GM18502 (cell line): ENCODE measurements at regions not wholly inside any gene's neighbourhood (a gene's known extent, or its start where the extent isn't known, plus 50 kb on each side); places are given as distances from the start of the nearest gene placed in this dataset.
"Not testable (repeated sequence)": the region's sequence is repeated elsewhere in the genome, so short reads cannot be mapped to it uniquely, and the experiment has no call there.

Experiments
- ATAC-seq: cut with Tn5 transposase; IDR thresholded peaks from one replicate; pipeline ENCODE4 v1.9.1; 2021; ENCODE audit warnings: mild to moderate bottlenecking; ENCODE audit not compliant: unreplicated experiment, poor library complexity

GRCh38 chr2:16061441-16062217, 121.3 kb downstream of the MYCN start:
- no peak for ATAC-seq

- ATAC-seq: no peak
Measured at GRCh38 chr2:16060936-16061338, 120.6 kb downstream of the MYCN start.

- ATAC-seq: no peak
Measured at GRCh38 chr2:16060125-16060935, 120.0 kb downstream of the MYCN start.

DNA sequence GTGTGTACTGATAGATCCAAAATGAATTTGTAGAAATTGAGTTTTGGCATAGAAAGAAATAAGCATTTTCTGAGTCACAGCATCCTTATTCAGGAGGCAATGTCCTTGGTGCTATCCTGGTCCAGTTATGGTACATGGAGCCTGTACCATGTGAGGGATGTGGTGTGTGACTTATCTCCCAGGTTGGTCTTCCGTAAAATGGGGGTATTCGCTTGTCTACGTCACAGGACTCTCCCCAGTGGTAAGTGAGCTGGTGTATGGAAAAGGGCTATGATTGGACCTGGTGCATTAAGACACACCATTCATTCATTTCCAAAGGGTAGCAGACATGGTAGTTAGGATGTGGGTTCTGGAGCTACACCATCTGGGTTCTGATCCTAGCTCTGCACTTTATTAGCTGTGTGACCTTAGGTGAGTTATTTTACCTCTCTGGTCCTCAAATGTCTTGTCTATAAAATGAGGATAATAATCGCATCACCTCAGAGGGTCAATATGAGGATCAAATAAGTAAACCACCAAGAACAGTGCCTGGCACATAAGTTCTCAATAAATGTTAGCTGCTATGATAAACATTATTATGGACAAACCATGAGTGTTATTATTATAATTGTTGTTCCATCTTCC, 119.2 kb downstream of the MYCN start:
- no peak for ATAC-seq

- ATAC-seq: no peak
Measured at GRCh38 chr2:16058747-16059358, 118.5 kb downstream of the MYCN start.

DNA sequence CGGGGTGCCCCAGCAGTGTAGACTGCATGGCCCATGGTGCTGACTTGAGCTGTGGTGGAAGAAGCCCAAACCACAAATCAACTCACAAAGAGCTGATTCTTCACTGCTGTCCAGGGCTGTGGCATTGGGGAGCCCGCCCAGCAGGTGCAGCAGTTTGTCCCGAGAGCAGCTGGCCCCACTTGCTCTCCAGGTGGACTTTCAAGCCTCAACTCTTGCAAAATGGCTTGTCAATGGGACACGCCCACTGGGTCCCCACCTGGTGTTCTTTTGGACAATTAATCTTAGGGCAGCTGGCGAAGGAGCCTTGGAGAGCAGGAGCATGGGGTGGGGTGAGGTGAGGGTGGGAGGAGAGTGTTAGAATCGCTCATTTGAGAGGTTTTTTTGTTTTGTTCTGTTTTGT, 117.9 kb downstream of the MYCN start:
- no peak for ATAC-seq

DNA sequence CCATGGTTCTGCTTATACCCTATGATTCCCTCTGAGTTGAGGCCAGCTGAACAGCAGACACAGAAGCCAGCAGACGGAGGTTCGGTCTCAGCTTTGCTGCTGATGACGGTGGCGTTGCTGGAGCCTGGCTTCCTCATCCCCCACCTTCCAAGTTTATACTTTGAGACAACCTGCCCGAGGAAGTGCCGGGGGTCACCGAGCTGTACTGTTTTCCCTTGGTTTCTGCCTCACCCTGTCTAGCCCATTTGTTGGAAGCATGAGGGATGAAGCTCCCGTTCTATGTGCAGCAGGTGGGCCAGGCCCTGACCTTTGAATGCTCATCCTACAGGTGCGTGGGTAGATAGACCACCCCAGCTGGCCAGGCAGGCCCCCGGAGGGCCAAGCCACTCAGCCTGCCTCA, 117.3 kb downstream of the MYCN start:
- ATAC-seq: no peak

DNA sequence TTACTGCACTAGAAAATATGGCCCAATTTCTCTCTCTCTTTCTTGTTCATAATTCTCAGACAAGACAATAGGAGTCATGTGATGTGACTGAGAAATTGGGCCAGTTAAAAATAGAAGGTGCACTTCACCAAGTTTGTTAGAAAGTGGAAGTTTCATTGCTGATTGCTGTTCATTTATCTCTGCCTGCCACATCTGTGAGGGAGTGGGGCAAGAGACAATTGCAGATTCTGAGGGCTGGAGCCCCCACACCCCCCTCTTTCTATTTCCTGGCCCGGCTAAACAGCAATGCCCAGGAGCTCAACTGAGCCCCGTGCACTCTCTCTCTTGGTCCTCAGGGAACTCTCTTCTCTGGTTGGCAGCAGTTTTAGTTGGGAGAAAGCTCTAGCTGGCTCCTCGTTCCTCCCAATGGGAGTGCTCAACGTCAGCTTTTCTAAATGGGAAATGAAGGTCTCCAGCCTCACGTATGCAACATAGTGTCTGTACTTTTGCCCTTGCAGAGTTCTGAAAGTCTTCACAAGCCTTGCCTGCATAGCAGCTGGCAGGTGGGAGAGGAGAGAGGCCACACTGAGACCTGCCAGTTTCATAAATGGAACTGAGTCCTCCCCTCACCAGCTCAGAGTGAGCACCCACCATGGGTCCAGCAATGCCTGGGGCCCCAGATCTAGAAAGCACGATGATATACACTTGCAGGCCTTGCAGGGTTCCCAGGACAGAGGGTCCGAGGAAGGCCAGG, 115.7 kb downstream of the MYCN start:
- ATAC-seq: peak; percentile 93

DNA sequence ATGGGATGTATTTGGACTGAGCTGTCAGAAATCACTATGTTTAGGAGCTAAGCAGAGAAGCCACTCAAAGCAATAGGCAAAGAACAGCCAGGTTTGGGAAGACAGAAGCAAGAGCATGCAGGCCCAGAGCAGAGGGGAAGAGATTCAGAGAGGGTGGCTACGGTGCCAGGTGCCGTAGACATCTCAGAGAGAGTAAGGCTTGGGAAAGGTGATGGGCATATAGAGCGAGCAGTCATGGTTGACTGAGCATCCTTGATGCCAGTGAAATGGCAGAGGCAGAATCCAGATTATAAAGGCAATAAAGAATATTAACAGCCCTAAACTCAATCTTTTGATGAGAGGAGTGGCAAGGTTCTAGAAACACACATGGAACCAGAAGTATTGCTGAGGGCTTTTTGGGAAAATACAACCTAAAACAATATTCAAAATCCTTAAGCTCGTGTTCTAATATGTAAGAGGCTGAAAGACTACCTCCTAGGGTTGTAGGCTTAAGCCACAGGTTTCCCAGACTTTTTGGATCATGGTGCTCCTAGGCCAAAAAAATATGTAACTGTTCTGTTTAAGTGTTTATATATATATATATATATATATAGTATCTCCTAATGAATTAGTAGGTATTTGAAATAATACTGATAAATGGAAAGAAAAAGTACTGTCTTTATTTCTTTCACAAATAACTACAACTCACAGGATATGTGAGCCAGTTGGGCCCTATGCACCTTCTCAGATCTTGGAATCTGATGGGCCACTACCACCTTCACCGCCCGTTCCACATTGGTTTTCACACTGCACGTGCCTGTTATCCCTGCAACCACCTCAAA, 113.3 kb downstream of the MYCN start:
- ATAC-seq: no peak

DNA sequence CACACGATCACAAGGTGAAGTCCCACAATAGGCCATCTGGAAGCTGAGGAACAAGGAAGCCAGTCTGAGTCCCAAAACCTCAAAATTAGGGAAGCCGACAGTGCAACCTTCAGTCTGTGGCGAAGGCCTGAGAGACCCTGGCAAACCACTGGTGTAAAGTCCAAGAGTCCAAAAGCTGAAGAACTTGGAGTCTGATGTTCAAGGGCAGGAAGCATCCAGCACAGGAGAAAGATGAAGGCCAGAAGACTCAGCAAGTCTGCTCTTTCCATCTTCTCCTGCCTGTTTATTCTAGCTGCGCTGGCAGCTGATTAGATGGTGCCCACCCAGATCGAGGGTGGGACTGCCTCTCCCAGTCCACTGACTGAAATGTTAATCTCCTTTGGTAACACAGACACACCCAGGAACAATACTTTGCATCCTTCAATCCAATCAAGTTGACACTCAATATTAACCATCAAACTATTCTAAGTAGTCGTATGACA, 112.3 kb downstream of the MYCN start:
- ATAC-seq: not testable (repeated sequence)

DNA sequence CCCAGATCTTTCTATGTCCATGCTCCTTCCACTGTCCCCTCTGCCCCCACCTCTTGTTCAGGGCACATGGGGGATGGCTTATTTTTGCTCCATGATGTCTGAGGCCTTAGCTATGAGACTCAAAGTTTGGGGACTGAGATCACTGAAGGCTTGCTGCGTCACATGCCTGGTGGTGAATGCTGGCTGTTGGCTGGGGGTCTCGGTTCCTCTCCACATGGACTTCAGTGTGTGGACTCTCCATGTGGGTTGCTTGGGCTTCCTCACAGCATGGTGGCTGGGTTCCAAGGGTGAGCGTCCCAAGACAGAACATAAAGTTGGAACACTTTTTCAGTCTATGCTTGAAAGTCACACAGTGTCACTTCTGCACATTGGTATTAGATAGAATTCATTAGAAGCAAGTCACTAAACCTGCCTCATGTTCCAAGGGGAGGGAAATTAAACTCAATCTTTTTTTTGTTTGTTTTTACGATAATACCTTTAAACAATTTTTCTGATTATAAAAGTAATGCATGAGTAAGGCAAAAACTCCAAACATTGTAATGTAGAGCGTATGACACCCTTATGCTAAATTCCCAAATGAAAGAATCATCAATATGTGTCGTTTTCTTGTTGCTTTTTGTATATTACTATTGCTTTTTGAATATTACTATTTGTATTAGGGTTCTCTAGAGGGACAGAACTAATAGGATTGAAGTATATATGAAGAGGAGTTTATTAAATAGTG, 111.7 kb downstream of the MYCN start:
- no peak for ATAC-seq

DNA sequence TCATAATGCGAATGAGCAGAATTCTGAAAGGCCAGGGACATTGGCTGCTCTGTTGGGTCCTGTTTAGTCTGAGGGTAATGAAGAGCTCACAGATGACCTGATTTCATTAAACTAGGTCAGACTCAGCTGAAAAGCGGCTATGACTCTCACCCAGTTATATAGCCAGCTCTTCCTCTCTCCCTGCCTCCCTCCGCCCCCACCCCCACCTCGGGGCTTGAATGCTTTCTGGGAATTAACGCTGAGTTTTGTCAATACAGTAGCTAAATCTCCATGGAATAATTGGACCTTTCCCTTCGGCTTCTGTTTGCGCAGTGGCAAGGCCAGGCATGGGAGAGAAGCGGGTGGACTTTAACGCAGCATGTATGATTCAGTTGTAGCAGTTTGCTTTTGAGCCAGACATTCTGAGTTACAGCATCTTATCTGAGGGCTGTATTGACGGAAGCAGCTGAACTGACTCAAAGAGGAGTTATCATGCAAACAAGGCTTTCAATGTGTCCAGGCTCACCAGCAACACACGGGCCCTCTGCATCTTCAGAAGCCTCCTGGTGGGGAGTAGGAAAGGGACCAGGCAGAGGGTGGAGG, 110.6 kb downstream of the MYCN start:
- ATAC-seq: no peak

- no peak for ATAC-seq
Measured at GRCh38 chr2:16050261-16050907, 110.0 kb downstream of the MYCN start.

DNA sequence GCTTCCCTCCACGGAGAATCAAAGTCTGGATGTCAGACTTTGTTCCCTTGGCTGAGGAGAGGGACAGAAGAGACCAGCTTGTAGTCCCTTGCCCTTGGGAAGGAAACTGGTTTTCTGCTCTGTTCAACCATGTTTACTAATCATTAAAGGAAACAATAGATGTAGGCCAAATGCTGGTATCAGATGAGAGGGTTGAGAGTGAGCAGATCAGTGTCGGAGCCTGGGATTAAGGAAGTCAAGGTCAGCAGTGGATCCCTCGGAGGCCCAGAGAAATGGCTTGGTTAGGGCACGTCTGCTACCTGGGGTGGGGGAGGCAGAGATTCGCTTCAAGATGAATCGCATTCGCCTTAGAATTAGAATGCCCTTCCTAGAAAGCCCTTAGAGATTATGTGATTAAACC, 109.1 kb downstream of the MYCN start:
- no peak for ATAC-seq

- ATAC-seq: no peak
Measured at GRCh38 chr2:16048466-16048865, 108.1 kb downstream of the MYCN start.

GRCh38 chr2:16047701-16048100, 107.4 kb downstream of the MYCN start:
- no peak for ATAC-seq

- ATAC-seq: no peak
Measured at GRCh38 chr2:16046649-16047048, 106.3 kb downstream of the MYCN start.
